ENCODE measurements at regions not wholly inside any gene's neighbourhood (a gene's known extent, or its start where the extent isn't known, plus 50 kb on each side); places are given as distances from the start of the nearest gene placed in this dataset.
"Not testable (repeated sequence)": the region's sequence is repeated elsewhere in the genome, so short reads cannot be mapped to it uniquely, and the experiment has no call there.

DNA sequence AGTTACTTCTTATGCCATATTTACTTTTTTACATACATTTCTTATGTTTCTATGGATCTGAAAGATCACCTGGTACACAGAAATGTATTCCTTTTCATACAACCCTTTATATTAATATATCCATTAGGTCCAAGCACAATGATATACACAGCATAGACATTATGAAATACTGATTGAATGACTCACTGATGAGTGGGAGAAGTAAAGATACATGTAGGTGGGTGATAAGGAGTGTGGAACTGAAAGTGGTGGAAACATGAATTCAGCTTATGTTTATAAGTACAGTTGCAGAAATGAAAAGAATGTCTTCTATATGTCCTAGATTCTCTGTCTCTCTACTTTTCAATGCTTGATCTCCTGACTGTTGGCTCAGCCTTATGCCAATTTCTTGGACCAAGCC lies 87.9 kb downstream of the YIPF7 start:
- no peak for DNase-seq (ENCODE audit: low read depth, low spot score)

DNA sequence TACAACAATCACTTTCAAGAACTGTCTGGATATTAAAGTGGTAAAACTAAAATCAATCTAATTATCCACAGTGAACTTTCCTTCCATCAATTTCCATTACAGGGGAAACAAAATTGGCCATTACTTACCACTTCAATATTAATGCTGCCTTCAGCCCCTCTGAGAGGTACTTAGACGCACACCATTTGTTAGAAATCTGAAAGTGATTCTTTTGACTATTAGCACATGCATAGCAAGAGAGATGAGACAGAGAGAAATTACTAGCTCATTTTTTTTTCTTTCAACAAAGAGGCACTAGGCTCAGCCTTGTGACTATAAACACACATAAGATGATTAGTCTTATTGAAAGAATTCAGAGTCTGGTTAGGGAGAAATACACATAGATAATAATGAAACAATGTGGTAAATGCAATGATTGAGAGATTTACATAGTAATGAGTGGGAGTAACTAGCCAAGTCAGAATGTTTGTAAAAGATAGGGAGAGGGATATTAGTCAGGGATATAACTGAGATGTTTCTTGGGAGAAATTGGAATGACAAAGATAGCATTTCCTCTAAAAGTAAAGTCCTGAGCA lies 93.3 kb downstream of the YIPF7 start:
- DNase-seq (ENCODE audit: low read depth, low spot score) = peak; percentile 10

DNA sequence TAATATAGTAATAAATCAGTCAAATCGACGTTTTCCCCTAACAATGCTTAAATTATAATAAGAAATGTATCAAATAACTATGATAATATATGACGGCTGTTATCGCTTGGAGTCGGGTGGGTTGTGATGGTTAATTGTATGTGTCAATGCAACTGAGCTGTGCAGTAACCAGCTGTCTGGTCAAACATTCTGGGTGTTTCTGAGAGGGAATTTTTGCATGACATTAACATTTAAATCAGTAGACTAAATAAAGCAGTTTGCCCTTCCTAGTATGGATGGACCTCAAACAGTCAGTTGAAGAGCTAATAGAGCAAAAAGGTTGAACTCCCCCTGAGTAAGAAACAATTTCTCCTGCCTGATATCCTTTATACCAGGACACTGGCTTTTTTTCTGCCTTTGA lies 96.7 kb downstream of the YIPF7 start:
- no peak for DNase-seq (ENCODE audit: low read depth, low spot score)

DNA sequence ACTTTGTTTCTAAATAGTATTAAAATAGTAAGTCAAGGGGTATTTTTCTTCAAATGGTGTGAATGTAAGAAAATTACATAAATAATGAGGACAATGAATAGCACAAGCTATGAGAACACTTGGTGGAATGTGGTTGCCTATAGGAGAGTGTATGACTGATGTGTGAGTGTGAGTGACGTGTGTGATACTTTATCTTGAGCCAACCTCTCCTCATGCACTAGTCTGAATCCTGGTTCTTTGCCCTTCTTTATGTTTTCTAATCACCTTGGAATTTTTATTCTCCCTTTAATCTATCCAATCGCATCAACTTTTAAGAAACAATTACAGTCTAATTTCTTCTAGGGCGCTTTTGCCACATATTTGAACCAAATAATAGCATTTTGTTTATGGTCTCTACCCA lies 98.2 kb downstream of the YIPF7 start:
- DNase-seq (ENCODE audit: low read depth, low spot score) = no peak

DNA sequence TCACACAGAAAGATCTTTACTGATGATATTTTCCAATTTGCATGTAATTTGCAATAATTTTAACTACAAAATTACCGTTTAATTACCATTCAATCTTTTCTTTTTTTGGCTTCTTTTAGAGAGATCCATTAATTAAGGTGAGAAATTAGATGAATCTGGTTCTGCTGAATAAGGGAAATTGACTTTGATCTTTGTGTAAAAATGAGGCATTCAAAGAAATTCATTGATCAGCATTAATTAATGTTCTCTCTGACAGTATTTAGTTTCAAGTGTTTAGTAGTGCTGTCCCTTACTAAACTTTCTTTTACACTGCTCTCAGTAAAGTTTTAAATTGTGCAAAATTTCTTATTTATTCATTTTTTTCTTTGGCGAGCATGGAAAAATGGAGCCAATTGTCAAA lies 97.2 kb upstream of the KCTD8 start:
- DNase-seq (ENCODE audit: low read depth, low spot score) = no peak

DNA sequence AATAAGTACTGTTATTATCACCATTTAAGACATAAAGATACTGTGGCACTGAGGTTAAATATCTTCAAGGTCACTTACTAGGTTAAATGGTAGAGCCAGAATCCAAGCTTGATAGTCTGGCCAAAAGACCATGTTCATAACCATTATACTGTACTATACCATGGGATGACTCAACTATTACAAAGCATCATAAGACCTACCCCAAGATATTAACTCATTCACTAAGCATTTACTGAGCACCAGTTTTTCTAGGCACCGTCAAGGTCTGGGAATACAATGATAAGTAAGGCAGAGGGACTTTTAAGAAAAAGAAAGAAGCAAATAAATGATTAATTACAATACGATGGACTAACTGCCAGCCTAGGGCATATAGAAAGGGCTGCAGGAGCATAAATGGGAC lies 95.5 kb upstream of the KCTD8 start:
- no peak for DNase-seq (ENCODE audit: low read depth, low spot score)

DNA sequence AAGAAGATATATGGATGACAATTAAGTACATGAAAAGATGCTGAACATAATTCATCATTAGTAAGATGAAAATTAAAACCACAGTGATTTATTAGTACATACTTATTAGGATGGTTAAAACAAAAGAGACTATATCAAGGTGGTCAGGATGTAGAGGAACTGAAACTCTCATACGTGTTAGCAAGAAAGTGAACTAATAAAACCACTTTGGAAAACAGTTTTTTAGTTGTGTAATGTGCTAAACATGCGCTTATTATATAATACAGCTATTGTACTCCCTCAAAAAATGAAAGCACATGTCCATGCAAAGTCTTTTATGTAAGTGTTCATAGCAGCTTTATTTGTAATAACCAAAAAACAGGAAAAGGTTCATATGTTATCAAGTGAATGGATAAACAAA lies 89.9 kb upstream of the KCTD8 start:
- no peak for DNase-seq (ENCODE audit: low read depth, low spot score)

DNA sequence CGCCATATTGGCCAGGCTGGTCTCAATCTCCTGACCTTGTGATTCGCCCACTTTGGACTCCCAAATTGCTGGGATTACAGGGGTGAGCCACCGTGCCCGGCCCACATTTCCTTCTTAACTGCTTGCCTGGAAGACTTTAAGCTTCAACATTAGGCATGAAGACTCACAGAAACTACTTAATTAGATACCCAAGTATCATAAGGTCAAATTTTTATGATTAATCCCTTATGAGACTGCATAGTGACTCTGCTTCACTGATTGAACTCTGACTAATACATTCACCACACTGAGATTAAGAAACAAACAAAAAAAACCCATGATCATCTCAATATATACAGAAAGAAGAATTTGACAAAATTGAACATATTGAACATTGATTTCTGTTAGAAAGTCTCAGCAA lies 87.4 kb upstream of the KCTD8 start:
- no peak for DNase-seq (ENCODE audit: low read depth, low spot score)

DNA sequence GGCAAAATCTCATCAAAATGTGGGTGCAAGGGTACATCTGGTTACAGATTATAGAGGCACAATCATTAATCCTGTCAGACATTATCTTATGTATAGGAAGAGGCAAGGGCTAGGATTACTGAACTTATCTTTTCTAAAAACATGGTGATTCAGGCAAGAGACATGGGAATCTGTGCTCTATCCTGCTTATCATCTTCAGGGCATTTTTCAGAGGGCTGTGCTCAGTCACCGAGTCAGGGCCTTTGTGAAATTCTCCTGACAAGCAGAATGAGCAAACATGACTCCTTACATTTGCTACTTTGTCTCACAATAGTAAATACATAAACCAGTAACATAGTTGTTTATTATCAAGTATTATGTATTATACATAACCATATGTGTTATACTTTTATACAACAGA lies 84.2 kb upstream of the KCTD8 start:
- DNase-seq (ENCODE audit: low read depth, low spot score) = no peak

DNA sequence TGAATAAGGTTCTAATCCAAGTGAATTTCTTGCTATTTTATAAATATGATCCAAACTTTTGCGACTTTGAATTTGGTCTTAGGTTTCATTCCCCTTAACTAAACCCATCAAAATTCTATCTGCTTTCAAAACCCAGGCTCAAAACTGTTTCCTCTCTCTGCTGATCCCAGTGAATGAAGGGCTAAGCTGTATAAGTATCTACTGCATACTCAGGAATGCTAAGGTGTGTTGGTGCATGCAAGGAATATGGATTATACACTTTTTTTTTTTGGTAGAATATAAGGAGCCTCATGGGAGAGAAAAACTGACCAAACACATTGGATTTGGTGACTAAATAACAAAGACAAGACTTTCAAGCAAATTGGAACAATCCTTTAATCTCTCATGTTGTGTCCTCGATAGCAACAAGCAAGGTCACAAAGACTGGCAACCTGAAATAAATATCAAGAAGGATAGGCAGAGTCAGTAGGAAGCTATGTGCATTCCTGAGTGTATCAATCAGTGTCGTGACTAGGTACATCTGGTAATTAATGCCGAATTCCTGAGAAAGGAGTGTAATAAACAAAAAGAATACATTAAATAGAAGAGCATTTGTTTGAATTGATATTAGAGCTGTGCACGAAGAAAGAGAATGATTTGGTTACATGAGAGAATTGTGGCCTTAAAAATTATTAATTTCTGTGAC lies 74.3 kb upstream of the KCTD8 start:
- DNase-seq (ENCODE audit: low read depth, low spot score) = peak; percentile 34

DNA sequence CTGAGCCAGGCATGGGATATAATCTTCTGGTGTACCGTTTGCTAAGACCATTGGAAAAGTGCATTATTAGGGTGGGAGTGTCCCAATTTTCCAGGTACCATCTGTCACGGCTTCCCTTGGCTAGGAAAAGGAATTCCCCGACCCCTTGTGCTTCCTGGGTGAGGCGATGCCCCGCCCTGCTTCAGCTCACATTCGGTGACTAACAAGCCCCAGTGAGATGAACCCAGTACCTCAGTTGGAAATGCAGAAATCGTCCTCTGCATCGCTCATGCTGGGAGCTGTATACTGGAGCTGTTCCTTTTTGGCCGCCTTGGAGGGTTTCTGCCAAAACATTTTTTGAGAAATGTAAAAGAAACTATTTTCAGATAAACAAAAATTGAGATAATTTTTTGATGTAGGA lies 53.6 kb upstream of the KCTD8 start:
- DNase-seq (ENCODE audit: low read depth, low spot score) = not testable (repeated sequence)
